Neural crest cell (in vitro differentiated cells): ENCODE measurements at regions not wholly inside any gene's neighbourhood (a gene's known extent, or its start where the extent isn't known, plus 50 kb on each side); places are given as distances from the start of the nearest gene placed in this dataset.

Experiments
- DNase-seq: peaks from one replicate; pipeline ENCODE4 v3.0.0; 2021; ENCODE audit warnings: low read depth, mixed read lengths, low spot score
- H3K27ac Mint-ChIP-seq: one replicate; pipeline ENCODE4 v1.8.0; 2021; ENCODE audit warnings: mild to moderate bottlenecking, mixed read lengths; ENCODE audit not compliant: unreplicated experiment
- H3K27me3 Mint-ChIP-seq: 2 replicates; pipeline ENCODE4 v1.8.0; 2021; ENCODE audit warnings: low read depth, mild to moderate bottlenecking, mixed read lengths
- H3K36me3 Mint-ChIP-seq: 2 replicates; pipeline ENCODE4 v1.8.0; 2021; ENCODE audit warnings: low read depth, mild to moderate bottlenecking, mixed read lengths
- H3K4me1 Mint-ChIP-seq: 2 replicates; pipeline ENCODE4 v1.8.0; 2021; ENCODE audit warnings: mixed read lengths
- H3K4me3 Mint-ChIP-seq: one replicate; pipeline ENCODE4 v1.8.0; 2021; ENCODE audit warnings: mild to moderate bottlenecking, mixed read lengths
- H3K9me3 Mint-ChIP-seq: 2 replicates; pipeline ENCODE4 v1.8.0; 2021; ENCODE audit warnings: mixed read lengths
- TF ChIP-seq, protein P1 (sequence below): fragments of 200-600 bp; sonication (generic); conservative IDR thresholded peaks from 2 replicates; pipeline ENCODE4 v1.5.0; 2021; ENCODE audit warnings: antibody characterized with exemption, mild to moderate bottlenecking

DNA sequence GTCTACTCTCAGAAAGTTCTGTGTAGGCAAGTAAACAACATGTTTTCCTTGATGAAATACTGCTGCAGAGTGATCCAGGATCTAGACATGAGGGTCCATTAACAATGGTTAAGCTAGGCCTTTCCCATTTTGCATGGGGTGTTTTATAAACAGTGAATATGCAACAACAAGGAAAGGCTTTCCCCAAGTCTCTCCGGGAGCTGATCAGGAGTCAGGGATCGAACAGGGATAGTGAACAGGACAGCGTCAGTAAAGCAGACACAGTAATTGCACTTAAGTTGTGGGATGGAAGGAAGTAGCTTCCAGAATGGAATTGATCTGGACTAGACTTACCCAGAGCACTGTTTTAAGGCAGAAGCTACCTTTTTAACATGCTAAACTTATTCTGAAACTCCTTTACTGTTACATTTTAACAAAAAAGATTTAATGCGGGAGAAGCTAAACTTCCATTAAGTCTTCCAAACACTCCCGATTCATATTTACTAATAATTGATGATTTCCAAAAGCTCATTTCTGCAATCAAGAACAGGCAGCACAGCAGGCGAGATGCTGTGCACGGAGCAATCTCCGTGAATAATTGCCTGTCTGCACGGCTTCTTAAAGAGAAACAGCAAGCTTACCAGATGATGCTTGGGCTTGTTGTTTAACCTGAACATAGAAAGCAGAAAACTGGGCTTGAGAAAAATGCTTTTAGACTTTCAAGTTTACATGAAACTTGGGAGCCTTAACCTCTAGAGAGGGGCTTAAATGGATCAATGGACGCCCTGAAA lies 50.3 kb upstream of the DOCK1 start:
- TF ChIP-seq, protein P1, sequence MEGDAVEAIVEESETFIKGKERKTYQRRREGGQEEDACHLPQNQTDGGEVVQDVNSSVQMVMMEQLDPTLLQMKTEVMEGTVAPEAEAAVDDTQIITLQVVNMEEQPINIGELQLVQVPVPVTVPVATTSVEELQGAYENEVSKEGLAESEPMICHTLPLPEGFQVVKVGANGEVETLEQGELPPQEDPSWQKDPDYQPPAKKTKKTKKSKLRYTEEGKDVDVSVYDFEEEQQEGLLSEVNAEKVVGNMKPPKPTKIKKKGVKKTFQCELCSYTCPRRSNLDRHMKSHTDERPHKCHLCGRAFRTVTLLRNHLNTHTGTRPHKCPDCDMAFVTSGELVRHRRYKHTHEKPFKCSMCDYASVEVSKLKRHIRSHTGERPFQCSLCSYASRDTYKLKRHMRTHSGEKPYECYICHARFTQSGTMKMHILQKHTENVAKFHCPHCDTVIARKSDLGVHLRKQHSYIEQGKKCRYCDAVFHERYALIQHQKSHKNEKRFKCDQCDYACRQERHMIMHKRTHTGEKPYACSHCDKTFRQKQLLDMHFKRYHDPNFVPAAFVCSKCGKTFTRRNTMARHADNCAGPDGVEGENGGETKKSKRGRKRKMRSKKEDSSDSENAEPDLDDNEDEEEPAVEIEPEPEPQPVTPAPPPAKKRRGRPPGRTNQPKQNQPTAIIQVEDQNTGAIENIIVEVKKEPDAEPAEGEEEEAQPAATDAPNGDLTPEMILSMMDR = no peak
- Mint-ChIP-seq H3K4me3 (no peak overlapping the region), H3K27ac (no peak overlapping the region), H3K4me1 (no peaks in the 10 kb centered on the region), H3K9me3 (no peaks in the 10 kb centered on the region), H3K36me3 (no peaks in the 10 kb centered on the region), H3K27me3 (no peaks in the 10 kb centered on the region)
- no peak for DNase-seq
